Head of caudate nucleus (tissue), 42 donors: ENCODE measurements at regions not wholly inside any gene's neighbourhood (a gene's known extent, or its start where the extent isn't known, plus 50 kb on each side); places are given as distances from the start of the nearest gene placed in this dataset.

ENCODE experiments used
- DNase-seq, 42 donors: peaks; one replicate each; pipeline versions ENCODE4 v3.0.0 to v3.0.0-alpha.2; 2020 to 2021; ENCODE audit warnings: mixed read lengths in 7 of 42
- intact Hi-C: fragments of 100-400 bp; cut with DNase I; formaldehyde crosslinking; loops from one replicate; pipeline ENCODE4 v1.15.0; 2022

DNA sequence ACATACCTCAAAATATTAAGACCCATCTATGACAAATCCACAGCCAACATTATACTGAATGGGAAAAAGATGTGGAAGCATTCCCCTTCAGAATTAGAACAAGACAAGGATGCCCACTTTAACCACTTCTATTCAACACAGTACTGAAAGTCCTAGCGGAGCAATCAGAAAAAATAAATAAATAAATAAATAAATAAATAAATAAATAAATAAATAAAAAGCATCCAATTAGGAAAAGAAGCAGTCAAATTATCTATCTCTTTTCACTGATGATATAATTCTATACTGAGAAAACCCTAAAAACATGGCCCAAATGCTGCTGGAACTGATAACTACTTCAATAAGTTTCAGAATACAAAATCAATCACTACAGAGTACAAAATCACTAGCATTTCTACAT is 67.5 kb downstream of the PRR32 start:
- intact Hi-C loops: no loop called here
- no peak for DNase-seq

DNA sequence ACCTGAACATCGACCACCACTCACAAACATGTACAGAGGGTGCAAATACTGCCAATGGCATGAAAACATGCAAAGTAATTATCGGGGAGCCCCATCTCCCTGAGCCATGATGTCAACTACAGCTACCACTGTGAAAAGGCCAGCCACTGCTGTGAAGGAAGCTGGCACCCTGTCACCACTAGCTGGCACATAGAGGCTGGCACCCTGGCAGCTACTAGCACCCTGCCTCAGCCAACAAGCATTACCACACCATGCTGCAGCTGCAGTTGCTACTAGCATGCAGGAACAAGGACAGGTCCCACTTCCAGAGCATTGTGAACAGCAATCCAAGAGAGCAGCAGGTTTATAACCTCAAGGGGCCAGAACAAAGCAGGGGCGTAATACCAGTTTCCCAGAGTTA is 81.4 kb downstream of the PRR32 start:
- DNase-seq: no peak
- intact Hi-C loops: no loop called here

DNA sequence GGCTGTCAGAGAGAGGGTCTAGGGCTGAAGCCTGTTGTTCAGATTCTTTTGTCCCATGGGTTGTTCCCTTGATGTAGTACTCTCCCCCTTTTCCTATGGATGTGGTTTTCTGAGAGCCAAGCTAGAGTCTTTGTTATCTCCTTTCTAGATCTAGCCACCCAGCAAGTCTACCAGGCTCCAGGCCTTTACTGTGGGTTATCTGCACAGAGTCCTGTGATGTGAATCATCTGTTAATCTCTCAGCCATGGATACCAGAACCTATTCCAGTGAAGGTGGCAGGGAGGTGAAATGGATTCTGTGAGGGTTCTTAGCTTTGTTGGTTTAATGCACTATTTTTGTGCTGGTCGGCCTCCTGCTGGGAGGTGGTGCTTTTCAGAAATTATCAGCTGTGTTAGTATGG is 109.5 kb downstream of the PRR32 start:
- DNase-seq: no peak
- intact Hi-C loops: no loop called here

DNA sequence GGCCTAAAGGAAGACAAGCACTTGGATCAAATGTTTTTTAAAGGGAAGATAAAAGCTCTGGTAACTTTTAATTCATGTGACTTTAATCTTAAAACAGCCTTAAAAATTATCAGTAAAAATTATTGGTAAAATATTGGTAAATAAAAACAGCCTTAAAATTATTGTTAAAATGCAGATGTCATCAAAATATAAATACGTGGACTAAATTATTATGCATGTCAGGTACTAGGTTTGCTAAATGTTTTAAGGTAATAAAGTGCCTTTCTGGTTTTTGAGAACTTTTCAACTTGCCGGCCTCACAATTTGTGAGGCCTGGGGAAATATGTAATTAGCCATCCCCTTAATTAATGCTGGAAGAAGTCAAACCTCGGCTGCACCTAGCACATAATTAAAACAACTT is 147.7 kb downstream of the PRR32 start:
- DNase-seq: no peak
- intact Hi-C loops: no loop called here

DNA sequence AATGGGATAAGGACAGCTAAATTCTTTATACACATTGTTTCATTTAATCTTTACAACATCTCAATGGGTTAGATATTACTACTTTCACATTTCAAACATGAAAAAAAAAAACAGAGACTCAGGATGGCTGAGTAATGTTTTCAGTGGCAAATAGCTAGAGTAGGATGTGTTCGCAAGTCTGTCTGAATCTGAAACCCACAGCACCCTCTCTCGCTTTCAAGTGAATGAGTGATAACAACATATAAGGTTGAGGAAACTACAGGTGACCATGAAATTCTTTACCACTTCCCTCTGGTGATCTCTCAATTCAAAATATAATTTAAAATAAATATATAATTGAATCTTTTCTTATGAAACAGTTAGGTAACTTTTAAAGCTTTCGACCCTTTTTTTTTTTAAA is 162.6 kb downstream of the PRR32 start:
- intact Hi-C loops: no loop called here
- no peak for DNase-seq

DNA sequence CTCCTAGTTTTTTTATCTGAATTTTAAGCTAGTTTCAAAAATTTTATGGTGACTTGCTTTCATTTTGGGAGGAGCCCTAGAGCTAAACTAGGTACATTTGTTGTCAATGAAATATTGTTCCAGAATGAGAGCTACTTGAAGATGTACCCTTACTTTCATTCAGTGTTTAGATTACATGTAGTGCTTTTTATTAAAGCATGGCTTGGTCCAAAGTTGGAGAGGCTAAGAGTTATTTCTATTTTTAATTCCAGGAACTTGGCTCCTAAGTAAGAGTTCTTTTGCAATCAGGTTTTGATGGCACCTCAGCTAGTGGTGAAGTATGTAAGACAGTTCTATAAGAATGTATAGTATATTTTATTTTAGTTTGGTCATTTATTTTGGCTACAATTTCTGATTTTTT is 165.5 kb downstream of the PRR32 start:
- intact Hi-C loops: no loop called here
- DNase-seq: no peak

DNA sequence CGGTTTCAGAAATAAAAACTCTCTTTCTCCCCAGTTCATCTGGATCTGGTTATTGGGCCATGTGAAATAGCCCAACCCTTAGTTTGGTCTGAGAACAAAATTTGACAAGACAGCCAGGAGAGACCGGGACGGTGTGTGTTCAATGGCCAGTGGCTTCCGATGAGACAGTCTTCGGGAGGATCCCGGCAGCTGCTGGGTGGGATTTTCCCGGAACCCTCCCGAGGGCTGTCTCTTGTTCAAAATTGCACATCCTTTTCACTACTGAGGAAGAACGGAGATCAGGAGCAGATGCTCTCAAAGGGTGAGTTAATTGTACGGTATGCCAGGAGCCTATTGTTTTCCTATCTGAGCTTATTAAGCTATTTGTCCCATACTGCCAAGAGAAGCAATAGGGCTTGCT is 166.5 kb downstream of the PRR32 start:
- intact Hi-C loops: no loop called here
- no peak for DNase-seq

DNA sequence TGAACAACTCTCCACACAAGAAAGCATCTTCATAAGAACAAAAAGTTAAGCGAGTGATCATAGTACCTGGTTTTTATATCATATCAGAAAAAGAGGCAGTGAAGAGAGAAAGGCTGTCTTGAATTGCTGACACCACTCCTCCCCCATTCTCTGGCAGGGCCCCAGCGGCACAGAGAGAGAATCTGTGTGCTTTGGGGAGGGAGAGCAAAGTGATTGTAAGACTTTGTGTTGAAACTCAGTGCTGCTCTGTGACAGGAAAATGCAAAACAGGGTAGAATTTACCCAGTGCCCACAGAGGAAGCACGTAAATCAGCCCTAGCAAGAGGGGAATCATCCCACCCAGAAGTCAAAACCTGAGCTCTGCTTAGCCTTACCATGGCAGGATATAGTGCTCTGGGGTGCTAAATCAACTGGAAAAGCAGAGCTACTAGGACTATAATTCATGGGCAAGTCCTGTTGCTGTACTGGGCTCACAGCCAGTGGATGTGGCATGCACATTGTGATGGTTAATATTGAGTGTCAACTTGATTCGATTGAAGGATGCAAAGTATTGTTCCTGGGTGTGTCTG is 174.6 kb downstream of the PRR32 start:
- DNase-seq: peak in 1 of 42 donors; percentile 1

DNA sequence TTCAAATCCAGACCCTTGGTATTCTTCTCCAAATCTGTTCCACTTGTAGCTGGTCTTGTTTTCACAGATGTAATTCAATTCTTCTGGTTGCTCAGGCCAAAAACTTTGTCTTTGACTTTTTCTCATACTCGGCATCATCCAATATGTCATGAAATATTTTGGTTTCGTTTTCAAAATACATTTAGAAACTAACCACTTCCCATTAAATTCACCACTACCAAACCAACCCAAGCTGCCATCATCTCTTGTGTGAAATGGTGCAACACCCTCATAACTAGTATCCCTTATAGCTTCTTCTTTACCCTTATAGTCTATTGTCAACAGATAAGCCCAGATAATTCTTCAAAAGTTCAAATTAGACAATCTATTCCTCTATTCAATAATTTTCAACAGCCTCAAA is 192.1 kb downstream of the PRR32 start:
- intact Hi-C loops: no loop called here

More for the DNA sequence above, 174.6 kb downstream of the PRR32 start:
- intact Hi-C loops: no loop called here

DNA sequence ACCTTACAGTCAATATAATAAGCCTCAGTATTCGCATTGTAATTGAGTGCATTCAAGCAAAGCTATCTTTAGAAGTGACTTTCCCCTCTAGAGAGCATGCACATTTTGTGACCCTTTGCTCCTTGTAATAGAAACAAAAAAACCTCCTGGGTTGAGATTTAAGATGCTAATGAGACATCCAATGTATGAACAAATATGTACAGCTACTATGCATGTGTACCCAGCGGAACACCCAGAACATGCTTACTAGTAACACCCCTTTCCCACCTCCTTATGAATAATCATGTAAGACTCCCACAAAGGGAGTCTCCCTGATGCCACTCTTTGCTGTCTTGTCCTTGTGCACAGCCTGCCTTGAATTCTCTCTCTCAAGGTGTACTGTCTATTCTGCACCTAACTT is 205.5 kb downstream of the PRR32 start:
- intact Hi-C loops: no loop called here
- DNase-seq: no peak

More for the DNA sequence above, 192.1 kb downstream of the PRR32 start:
- no peak for DNase-seq

DNA sequence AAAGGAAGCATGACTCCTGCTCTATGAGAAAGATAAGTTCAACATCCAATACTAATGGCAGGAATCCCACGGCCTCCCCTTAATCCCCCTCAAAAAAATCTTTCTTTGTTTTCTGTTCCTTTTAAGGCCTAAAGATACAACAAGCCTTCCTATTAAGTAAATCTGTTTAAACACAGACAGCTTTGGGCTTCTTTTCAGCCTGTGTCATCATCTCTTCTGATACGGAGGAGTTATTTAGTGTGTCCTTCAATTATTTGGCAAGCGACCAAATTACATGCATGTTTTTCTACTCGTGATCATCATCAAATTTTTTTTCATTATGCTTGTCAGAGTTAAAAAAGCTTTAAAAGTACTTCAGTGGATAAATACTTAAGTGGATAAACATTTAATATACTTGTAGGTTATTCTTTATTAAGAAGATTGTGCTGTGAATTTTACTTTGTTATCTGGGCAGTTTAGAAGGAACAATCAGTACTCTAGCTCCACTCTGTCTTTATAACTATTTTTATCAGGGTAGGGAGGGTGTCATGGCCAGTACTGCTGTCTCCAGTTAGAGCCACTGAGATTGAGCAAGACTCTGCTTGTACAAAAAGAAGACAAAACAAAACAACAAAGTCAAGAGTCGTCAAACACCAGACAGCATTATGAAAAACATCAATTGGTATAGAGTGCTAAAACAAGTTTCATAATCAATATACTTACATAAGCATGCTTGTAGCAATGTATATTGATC is 210.7 kb downstream of the PRR32 start:
- no peak for DNase-seq
- intact Hi-C loops: no loop called here

DNA sequence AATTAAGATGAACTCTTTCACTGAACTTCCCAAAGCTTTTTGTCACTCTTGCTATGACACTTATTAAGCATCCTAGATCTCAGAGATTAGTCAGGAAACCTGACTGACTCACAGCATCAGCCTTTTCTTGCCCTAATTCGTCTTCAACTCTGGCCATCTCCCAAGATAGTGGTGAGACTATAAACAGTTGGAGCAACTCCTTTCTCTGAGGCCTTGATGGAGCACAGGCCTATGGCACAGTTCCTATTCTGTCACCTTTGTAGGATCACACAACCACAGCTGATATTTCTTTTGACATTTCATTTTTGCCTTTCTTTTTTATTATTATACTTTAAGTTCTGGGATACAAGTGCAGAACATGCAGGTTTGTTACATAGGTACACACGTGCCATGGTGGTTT is 217.6 kb downstream of the PRR32 start:
- intact Hi-C loops: no loop called here

DNA sequence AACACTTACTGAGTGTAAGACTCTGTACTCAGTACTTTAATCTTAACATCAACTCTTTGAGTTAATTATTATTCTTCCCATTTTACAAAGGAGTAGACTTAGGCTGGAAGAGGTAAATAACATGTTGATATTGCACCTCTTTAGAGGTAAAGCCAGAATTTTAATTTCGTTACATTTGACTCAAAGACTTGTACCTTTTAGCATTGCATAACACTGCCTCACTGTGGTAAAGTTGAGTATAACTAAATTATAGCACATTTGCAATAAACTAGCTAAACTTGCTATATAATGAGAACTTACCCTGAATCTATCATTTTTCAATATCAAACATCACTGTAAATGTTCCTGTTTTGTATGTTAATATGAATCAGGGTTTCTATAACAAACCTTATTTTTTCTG is 218.5 kb downstream of the PRR32 start:
- intact Hi-C loops: no loop called here
- DNase-seq: no peak

More for the DNA sequence above, 217.6 kb downstream of the PRR32 start:
- no peak for DNase-seq

DNA sequence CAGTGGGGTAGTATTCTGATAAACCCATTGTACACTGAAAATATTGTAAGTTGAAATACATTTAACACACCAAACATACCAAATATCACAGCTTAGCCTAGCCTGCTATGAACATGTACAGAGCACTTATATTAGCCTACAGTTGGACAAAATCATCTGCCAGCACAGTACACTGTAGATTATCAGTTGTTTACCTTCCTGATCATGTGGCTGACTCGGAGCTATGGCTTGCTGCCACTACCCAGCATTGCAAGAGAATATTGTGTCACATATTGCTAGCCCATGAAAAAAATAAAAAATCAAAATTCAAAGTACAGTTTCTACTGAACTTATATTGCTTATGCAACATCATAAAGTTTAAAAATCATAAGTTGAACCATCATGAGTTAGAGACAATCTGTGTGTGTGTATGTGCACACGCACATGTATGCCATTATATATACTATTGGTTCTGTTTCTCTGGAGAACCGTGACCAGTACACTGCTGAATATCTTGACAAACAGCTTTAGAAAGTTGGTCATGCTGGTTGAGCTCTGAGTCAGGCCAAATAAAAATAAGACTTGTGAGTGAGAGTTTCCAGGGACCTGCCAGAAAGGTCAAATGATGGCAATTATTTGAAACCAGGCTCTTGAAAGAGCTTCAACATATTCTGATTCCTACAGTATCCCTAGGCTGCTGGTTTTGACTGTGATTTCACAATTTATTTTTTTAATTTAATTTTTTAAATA is 238.5 kb downstream of the PRR32 start:
- intact Hi-C loops: no loop called here

DNA sequence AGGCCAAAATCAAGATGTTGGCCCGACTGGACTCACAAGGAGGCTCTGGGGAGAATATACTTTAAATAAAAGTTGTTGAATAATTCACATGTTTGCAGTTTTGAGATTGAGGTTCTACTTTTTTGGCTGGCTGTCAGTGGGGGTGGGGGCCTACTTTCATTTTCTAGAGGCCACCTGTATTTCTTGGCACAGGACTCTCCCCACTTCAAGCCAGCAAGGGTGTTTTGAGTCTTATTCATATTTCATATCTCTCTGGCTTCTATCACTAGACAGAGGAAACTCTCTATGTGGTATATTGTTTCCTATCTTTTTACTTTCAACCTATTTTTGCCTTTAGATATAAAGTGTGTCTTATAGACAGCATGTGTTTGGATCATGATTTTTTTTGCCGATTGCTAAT is 266.4 kb downstream of the PRR32 start:
- intact Hi-C loops: no loop called here
- DNase-seq: no peak

More for the DNA sequence above, 238.5 kb downstream of the PRR32 start:
- DNase-seq: no peak

DNA sequence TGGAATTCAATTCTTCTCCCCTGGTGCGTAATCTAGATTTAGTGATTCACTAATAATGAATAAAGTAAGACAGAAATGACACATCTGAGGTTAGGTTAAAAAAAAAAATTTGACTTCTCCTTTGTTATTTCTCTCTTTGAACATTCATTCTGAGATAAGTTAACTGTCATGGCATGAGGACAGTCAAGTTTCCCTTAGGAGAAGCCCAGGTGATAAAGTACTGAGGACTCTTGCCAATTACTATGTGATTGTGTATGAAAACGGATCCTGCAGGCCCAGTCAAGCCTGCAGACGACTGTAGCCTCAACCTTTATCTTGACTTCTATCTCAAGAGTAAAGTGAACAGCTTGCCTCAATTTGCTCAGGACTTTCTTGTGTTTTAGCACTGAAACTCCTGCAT is 293.2 kb downstream of the PRR32 start:
- intact Hi-C loops: no loop called here
- no peak for DNase-seq

DNA sequence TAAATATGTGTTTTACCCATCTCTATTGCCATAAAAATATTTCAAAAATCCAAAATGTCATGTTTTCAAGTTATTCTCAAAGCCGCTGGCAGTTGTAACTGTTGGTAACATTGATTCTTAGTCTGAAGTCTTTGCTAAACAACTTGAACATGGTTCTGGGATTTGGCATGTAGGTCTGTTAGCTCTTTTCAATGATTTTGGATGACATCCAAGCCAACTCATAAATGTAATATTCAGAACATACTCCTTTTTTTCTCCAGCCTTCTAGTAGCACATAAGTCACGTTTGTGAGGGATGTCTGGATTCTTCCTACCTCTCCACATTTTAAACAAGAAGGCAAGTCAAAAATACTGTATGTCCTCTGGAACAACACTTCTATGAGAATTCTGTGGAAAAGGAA is 305.3 kb downstream of the PRR32 start:
- intact Hi-C loops: no loop called here

DNA sequence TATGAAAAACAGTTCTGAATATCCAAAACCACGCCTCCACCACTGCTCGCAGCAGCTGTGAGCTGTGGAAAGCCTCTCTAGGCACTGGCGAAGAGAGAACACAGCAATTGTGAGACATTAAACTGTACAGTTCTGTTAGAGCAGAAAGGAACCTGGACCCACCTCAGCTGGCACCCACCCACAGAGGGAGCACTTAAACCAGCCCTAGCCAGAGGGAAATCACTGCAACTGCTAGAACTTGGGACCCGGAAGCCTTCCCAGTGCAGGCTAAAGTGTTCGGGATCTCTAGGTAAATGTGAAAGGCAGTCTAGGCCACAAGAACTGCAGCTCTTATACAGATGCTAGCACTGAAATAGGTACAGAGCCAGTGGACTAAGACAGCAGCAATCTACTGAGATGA is 308.8 kb downstream of the PRR32 start:
- intact Hi-C loops: no loop called here
- DNase-seq: no peak

More for the DNA sequence above, 305.3 kb downstream of the PRR32 start:
- no peak for DNase-seq

DNA sequence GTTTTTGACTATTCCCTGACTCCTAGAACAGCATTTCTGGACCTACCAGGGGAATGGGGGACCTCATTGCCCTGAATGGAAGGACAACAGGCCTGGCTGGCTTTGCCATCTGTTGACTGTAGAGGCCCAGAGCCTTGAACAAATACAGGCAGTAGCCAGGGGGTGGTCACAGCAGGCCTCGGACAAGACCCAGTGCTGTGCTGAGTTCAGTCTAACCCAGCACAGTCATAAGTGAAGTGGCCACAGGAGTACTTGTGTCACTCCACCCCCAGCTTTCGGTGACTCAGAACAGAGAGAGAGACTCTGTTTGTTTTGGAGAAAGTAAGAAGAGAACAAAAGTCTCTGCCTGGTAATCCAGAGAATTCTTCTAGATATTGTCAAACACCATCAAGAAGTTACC is 310.0 kb downstream of the PRR32 start:
- intact Hi-C loops: no loop called here
- no peak for DNase-seq

DNA sequence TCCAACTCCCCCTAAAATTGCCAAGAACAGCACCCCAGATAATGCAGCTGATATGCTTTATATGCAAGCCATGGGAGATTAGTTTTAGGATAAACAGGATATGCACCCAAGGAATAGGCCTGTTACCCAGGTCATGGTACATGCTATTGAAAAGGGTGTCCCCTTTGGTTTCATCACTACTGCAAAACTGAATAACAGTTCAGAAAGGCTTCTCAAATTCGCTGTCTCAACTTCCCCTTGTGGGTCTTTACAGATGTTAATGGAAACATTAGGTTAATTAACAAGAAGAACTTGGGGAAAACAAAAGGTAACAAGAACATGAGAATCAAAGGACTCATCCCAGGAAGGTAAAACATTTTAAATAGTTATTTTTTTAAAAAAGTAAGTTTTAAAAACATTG is 318.7 kb downstream of the PRR32 start:
- intact Hi-C loops: no loop called here
- no peak for DNase-seq

DNA sequence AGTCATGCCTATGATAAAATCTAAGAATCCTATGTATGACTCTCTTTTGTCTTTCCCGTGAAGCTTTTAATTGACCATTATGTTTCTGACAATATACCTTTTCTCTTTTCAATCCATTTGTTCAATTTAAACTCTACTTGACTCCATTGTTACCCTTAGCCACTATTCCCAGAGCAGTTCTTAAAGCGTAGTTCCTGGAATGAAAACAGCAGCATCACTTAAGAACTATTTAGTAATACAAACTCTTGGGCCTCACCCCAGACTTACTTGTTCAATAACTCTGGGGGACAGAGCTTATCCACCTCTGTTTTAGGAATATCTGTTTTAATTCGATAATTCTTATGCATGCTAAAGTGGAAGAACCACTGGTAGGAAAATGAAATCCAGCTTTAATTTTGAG is 358.4 kb downstream of the PRR32 start:
- intact Hi-C loops: no loop called here
- DNase-seq: no peak
